H9 (cell line): ENCODE measurements at regions not wholly inside any gene's neighbourhood (a gene's known extent, or its start where the extent isn't known, plus 50 kb on each side); places are given as distances from the start of the nearest gene placed in this dataset.

Experiments used
- DNase-seq: peaks from one replicate; pipeline ENCODE4 v3.0.0-alpha.2; 2017
- H2AFZ ChIP-seq: one replicate; pipeline ENCODE4 v1.6.1; 2013; ENCODE audit warnings: mild to moderate bottlenecking, low read length, control low read depth, moderate library complexity
- H2AK5ac ChIP-seq: 2 replicates; pipeline ENCODE4 v1.6.1; 2013; ENCODE audit warnings: low read length, control low read depth, mixed read lengths; ENCODE audit not compliant: insufficient read length
- H2BK120ac ChIP-seq: one replicate; pipeline ENCODE4 v1.6.1; 2013; ENCODE audit warnings: low read depth, mild to moderate bottlenecking, low read length, control low read depth, inconsistent platforms; ENCODE audit not compliant: poor library complexity, severe bottlenecking
- H2BK12ac ChIP-seq: 2 replicates; pipeline ENCODE4 v1.6.1; 2013; ENCODE audit warnings: low read length, control low read depth, mixed read lengths, low read depth; ENCODE audit not compliant: insufficient read length
- H2BK15ac ChIP-seq: 2 replicates; pipeline ENCODE4 v1.6.1; 2013; ENCODE audit warnings: low read depth, low read length, control low read depth
- H2BK20ac ChIP-seq: one replicate; pipeline ENCODE4 v1.6.1; 2013; ENCODE audit warnings: low read depth, mild to moderate bottlenecking, low read length, control low read depth, inconsistent platforms; ENCODE audit not compliant: poor library complexity, severe bottlenecking
- H2BK5ac ChIP-seq: 2 replicates; pipeline ENCODE4 v1.6.1; 2013; ENCODE audit warnings: low read length, control low read depth, mixed read lengths; ENCODE audit not compliant: insufficient read length
- H3K14ac ChIP-seq: 2 replicates; pipeline ENCODE4 v1.6.1; 2013; ENCODE audit warnings: low read length, control low read depth; ENCODE audit not compliant: insufficient read depth
- H3K18ac ChIP-seq: 2 replicates; pipeline ENCODE4 v1.6.1; 2013; ENCODE audit warnings: low read depth, mild to moderate bottlenecking, mixed read lengths, low read length, control low read depth; ENCODE audit not compliant: insufficient read length
- H3K23ac ChIP-seq: 2 replicates; pipeline ENCODE4 v1.6.1; 2013; ENCODE audit warnings: low read length, control low read depth, mixed read lengths, low read depth; ENCODE audit not compliant: insufficient read length
- H3K23me2 ChIP-seq: 2 replicates; pipeline ENCODE4 v1.6.1; 2013; ENCODE audit warnings: low read depth, mild to moderate bottlenecking, mixed read lengths, low read length, control low read depth; ENCODE audit not compliant: insufficient read length, poor library complexity, severe bottlenecking
- H3K27ac ChIP-seq: 2 replicates; pipeline ENCODE4 v1.5.1; 2013; ENCODE audit warnings: low read length, control low read depth, mixed read lengths, low read depth; ENCODE audit not compliant: insufficient read length
- H3K27me3 ChIP-seq: 2 replicates; pipeline ENCODE4 v1.6.1; 2013; ENCODE audit warnings: low read length, control low read depth, inconsistent platforms; ENCODE audit not compliant: insufficient read depth
- H3K4ac ChIP-seq: 2 replicates; pipeline ENCODE4 v1.6.1; 2013; ENCODE audit warnings: low read depth, mild to moderate bottlenecking, control low read depth, inconsistent platforms, low read length, moderate library complexity
- H3K4me1 ChIP-seq: 2 replicates; pipeline ENCODE4 v1.6.1; 2013; ENCODE audit warnings: low read length, control low read depth, inconsistent platforms; ENCODE audit not compliant: insufficient read depth
- H3K4me2 ChIP-seq: 2 replicates; pipeline ENCODE4 v1.6.1; 2013; ENCODE audit warnings: low read length, control low read depth, mixed read lengths; ENCODE audit not compliant: insufficient read length, insufficient read depth
- H3K56ac ChIP-seq: 2 replicates; pipeline ENCODE4 v1.6.1; 2013; ENCODE audit warnings: low read depth, mild to moderate bottlenecking, mixed read lengths, low read length, control low read depth; ENCODE audit not compliant: insufficient read length
- H3K79me1 ChIP-seq: 2 replicates; pipeline ENCODE4 v1.6.1; 2013; ENCODE audit warnings: low read depth, mild to moderate bottlenecking, moderate library complexity, low read length, control low read depth, inconsistent platforms; ENCODE audit not compliant: insufficient read depth, poor library complexity, severe bottlenecking
- H3K79me2 ChIP-seq: 2 replicates; pipeline ENCODE4 v1.6.1; 2013; ENCODE audit warnings: low read length, control low read depth, inconsistent platforms; ENCODE audit not compliant: insufficient read depth
- H3K9ac ChIP-seq: 2 replicates; pipeline ENCODE4 v1.6.1; 2013; ENCODE audit warnings: low read length, control low read depth, mixed read lengths; ENCODE audit not compliant: insufficient read length; ENCODE audit errors: extremely low read depth
- H3K9me3 ChIP-seq: one replicate; pipeline ENCODE4 v1.6.1; 2013; ENCODE audit warnings: low read depth, low read length, inconsistent platforms; ENCODE audit not compliant: control insufficient read depth
- H3T11ph ChIP-seq: one replicate; pipeline ENCODE4 v1.6.1; 2013; ENCODE audit warnings: mild to moderate bottlenecking, low read length, control low read depth, inconsistent platforms
- H4K20me1 ChIP-seq: one replicate; pipeline ENCODE4 v1.6.1; 2013; ENCODE audit not compliant: control insufficient read depth, insufficient read length, insufficient read depth
- H4K5ac ChIP-seq: 2 replicates; pipeline ENCODE4 v1.6.1; 2013; ENCODE audit warnings: low read depth, mild to moderate bottlenecking, mixed read lengths, low read length, control low read depth; ENCODE audit not compliant: insufficient read length
- H4K8ac ChIP-seq: replicated peaks from 2 replicates; pipeline ENCODE4 v1.6.1; 2013; ENCODE audit warnings: low read length, control low read depth, mixed read lengths, low read depth; ENCODE audit not compliant: insufficient read length
- H4K91ac ChIP-seq: 2 replicates; pipeline ENCODE4 v1.6.1; 2013; ENCODE audit warnings: low read depth, mild to moderate bottlenecking, moderate library complexity, mixed read lengths, low read length, control low read depth; ENCODE audit not compliant: insufficient read length
- H3K27ac Mint-ChIP-seq, 3 experiments: 2 replicates in 2 of 3; 3 replicates in 1 of 3; pipeline ENCODE4 v1.8.0; 2020 to 2021; ENCODE audit warnings: mixed read lengths in 3 of 3, mild to moderate bottlenecking in 1 of 3, moderate library complexity in 1 of 3
- H3K27me3 Mint-ChIP-seq: 2 replicates; pipeline ENCODE4 v1.8.0; 2021; ENCODE audit warnings: low read depth, mild to moderate bottlenecking, moderate library complexity, mixed read lengths
- H3K36me3 Mint-ChIP-seq, 3 experiments: 2 replicates in 2 of 3; 3 replicates in 1 of 3; pipeline ENCODE4 v1.8.0; 2020 to 2021; ENCODE audit warnings: low read depth in 3 of 3, mixed read lengths in 3 of 3; ENCODE audit not compliant: insufficient read depth in 1 of 3
- H3K4me1 Mint-ChIP-seq, 2 experiments: 2 replicates each; pipeline ENCODE4 v1.8.0; 2020; ENCODE audit warnings: mixed read lengths in 2 of 2
- H3K4me3 Mint-ChIP-seq, 2 experiments: 2 replicates in 1 of 2; 3 replicates in 1 of 2; pipeline ENCODE4 v1.8.0; 2020 to 2021; ENCODE audit warnings: mild to moderate bottlenecking in 2 of 2, mixed read lengths in 2 of 2, moderate library complexity in 1 of 2
- H3K9me3 Mint-ChIP-seq, 2 experiments: 2 replicates in 1 of 2; 3 replicates in 1 of 2; pipeline ENCODE4 v1.8.0; 2020; ENCODE audit warnings: mild to moderate bottlenecking in 2 of 2, mixed read lengths in 2 of 2, moderate library complexity in 1 of 2
- WGBS: extraction: QIAGEN DNeasy Blood & Tissue Kit; methylation state at CpG from one replicate; pipeline ENCODE4 v1.1.7; 2013; ENCODE audit warnings: missing lambda C conversion rate, low lambda C conversion rate, mixed read lengths; ENCODE audit not compliant: insufficient read length; ENCODE audit errors: extremely low coverage; 5-methylcytosine and 5-hydroxymethylcytosine counted together
- TF ChIP-seq, protein P1 (sequence below): fragments of 200-600 bp; sonication (generic); conservative IDR thresholded peaks from 3 replicates; pipeline ENCODE4 v1.8.0; 2021; ENCODE audit warnings: antibody characterized with exemption, mild to moderate bottlenecking

- no peaks in the 10 kb centered on the region for H3K79me1 ChIP-seq
- no peak overlapping the region for H3K18ac ChIP-seq
- H3K9me3 Mint-ChIP-seq = peaks cover 0 to 12% of the 10 kb centered on the region in 2 experiments; a peak in 4 of 5 replicates
- H3K4ac ChIP-seq = no peak overlapping the region
- H4K91ac ChIP-seq = no peak overlapping the region
- no peak overlapping the region for H4K8ac ChIP-seq
- no peak overlapping the region for H2BK20ac ChIP-seq
- no CpG with 5 or more reads among the region's 2 CpGs for WGBS
- H3K23ac ChIP-seq = no peak overlapping the region
- H2BK12ac ChIP-seq = no peak overlapping the region
- no peaks in the 10 kb centered on the region for H3K4me1 ChIP-seq
- H3K9me3 ChIP-seq = no peaks in the 10 kb centered on the region
- no peak overlapping the region for H3K4me2 ChIP-seq
- no peaks in the 10 kb centered on the region for H3K23me2 ChIP-seq
- no peak for DNase-seq
- H4K5ac ChIP-seq = no peak overlapping the region
- H2BK5ac ChIP-seq = no peak overlapping the region
- TF ChIP-seq, protein P1, sequence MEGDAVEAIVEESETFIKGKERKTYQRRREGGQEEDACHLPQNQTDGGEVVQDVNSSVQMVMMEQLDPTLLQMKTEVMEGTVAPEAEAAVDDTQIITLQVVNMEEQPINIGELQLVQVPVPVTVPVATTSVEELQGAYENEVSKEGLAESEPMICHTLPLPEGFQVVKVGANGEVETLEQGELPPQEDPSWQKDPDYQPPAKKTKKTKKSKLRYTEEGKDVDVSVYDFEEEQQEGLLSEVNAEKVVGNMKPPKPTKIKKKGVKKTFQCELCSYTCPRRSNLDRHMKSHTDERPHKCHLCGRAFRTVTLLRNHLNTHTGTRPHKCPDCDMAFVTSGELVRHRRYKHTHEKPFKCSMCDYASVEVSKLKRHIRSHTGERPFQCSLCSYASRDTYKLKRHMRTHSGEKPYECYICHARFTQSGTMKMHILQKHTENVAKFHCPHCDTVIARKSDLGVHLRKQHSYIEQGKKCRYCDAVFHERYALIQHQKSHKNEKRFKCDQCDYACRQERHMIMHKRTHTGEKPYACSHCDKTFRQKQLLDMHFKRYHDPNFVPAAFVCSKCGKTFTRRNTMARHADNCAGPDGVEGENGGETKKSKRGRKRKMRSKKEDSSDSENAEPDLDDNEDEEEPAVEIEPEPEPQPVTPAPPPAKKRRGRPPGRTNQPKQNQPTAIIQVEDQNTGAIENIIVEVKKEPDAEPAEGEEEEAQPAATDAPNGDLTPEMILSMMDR = no peak
- H3K27ac ChIP-seq = no peak overlapping the region
- no peak overlapping the region for H2AFZ ChIP-seq
- H3K79me2 ChIP-seq = no peaks in the 10 kb centered on the region
- H2BK120ac ChIP-seq = no peak overlapping the region
- no peak overlapping the region for H2BK15ac ChIP-seq
- H3K36me3 Mint-ChIP-seq = peaks cover 0 to 8% (median 0%) of the 10 kb centered on the region in 3 experiments; a peak in 2 of 7 replicates
- H2AK5ac ChIP-seq = no peak overlapping the region
- no peaks in the 10 kb centered on the region for H3K27me3 Mint-ChIP-seq
- H3K27me3 ChIP-seq = no peaks in the 10 kb centered on the region
- no peak overlapping the region for H3T11ph ChIP-seq
- no peak overlapping the region for H3K14ac ChIP-seq
- H3K56ac ChIP-seq = no peak overlapping the region
- H3K4me1 Mint-ChIP-seq = 0 out of 4 replicates have a peak, but pooled peaks cover 0 to 3% of the 10 kb centered on the region in 2 experiments
- no peak overlapping the region for H3K9ac ChIP-seq
- H3K27ac Mint-ChIP-seq = no peak overlapping the region
- H3K4me3 Mint-ChIP-seq = no peak overlapping the region
- H4K20me1 ChIP-seq = no peaks in the 10 kb centered on the region
Observed at GRCh38 chr11:56843816-56844215, 95.3 kb upstream of the OR9G4 start.
